Neural cell (in vitro differentiated cells): ENCODE measurements at regions not wholly inside any gene's neighbourhood (a gene's known extent, or its start where the extent isn't known, plus 50 kb on each side); places are given as distances from the start of the nearest gene placed in this dataset.

ENCODE experiments used
- H2AFZ ChIP-seq: fragments of 200-600, 300-800 bp; sonication (generic), shearing (Covaris generic); 2 replicates; pipeline ENCODE4 v1.6.0; 2014; ENCODE audit warnings: low read depth, mild to moderate bottlenecking, antibody characterized with exemption, low read length, moderate library complexity
- H3F3A ChIP-seq: fragments of 200-600 bp; shearing (Covaris generic); 2 replicates; pipeline ENCODE4 v1.6.1; 2016; ENCODE audit warnings: mild to moderate bottlenecking, moderate library complexity, mixed read lengths, antibody characterized with exemption, low read length; ENCODE audit not compliant: insufficient read depth, poor library complexity, severe bottlenecking
- H3K27ac ChIP-seq: fragments of 200-600, 300-800 bp; sonication (generic), shearing (Covaris generic); 2 replicates; pipeline ENCODE4 v1.5.1; 2014; ENCODE audit warnings: mild to moderate bottlenecking, low read length, moderate library complexity
- H3K27me3 ChIP-seq: fragments of 300-800, 200-600 bp; sonication (generic), shearing (Covaris generic); 2 replicates; pipeline ENCODE4 v1.6.0; 2014; ENCODE audit warnings: mild to moderate bottlenecking, low read depth, low read length, moderate library complexity; ENCODE audit not compliant: insufficient read depth
- H3K36me3 ChIP-seq: fragments of 300-800, 200-600 bp; sonication (generic), shearing (Covaris generic); 2 replicates; pipeline ENCODE4 v1.5.1; 2014; ENCODE audit warnings: mild to moderate bottlenecking, antibody characterized with exemption, low read length, moderate library complexity; ENCODE audit not compliant: insufficient read depth
- H3K4me2 ChIP-seq: fragments of 300-800, 200-600 bp; sonication (generic), shearing (Covaris generic); 2 replicates; pipeline ENCODE4 v1.6.0; 2014; ENCODE audit warnings: mild to moderate bottlenecking, low read length
- H3K4me3 ChIP-seq: fragments of 300-800, 200-600 bp; sonication (generic), shearing (Covaris generic); 2 replicates; pipeline ENCODE4 v1.5.1; 2014; ENCODE audit warnings: mild to moderate bottlenecking, low read length, moderate library complexity
- H3K79me2 ChIP-seq: fragments of 200-600 bp; shearing (Covaris generic); replicated peaks from 2 replicates; pipeline ENCODE4 v1.6.0; 2014; ENCODE audit warnings: mild to moderate bottlenecking, low read length, moderate library complexity; ENCODE audit not compliant: insufficient read depth
- H3K9ac ChIP-seq: fragments of 300-800, 200-600 bp; sonication (generic), shearing (Covaris generic); 2 replicates; pipeline ENCODE4 v1.6.1; 2016; ENCODE audit warnings: mild to moderate bottlenecking, low read length, mixed read lengths
- H3K9me2 ChIP-seq: fragments of 200-600 bp; shearing (Covaris generic); 2 replicates; pipeline ENCODE4 v1.6.1; 2016; ENCODE audit warnings: mild to moderate bottlenecking, low read length, mixed read lengths; ENCODE audit not compliant: insufficient read depth
- H3K9me3 ChIP-seq: fragments of 200-600, 300-800 bp; sonication (generic), shearing (Covaris generic); 2 replicates; pipeline ENCODE4 v1.6.1; 2016; ENCODE audit warnings: mild to moderate bottlenecking, mixed run types, low read length, moderate library complexity, mixed read lengths
- H4K20me1 ChIP-seq: fragments of 200-600 bp; shearing (Covaris generic); 2 replicates; pipeline ENCODE4 v1.6.1; 2016; ENCODE audit warnings: mild to moderate bottlenecking, mixed run types; ENCODE audit not compliant: insufficient read depth
- EP300 ChIP-seq: fragments of 450-650 bp; conservative IDR thresholded peaks from 2 replicates; pipeline ENCODE4 v1.6.1; 2014; ENCODE audit warnings: antibody characterized with exemption, mild to moderate bottlenecking, moderate library complexity; ENCODE audit not compliant: poor library complexity, severe bottlenecking
- EZH2 ChIP-seq: fragments of 200-600, 300-800 bp; shearing (Covaris generic), sonication (generic); IDR thresholded peaks from 2 replicates; pipeline ENCODE4 v1.6.1; 2014; ENCODE audit warnings: antibody characterized with exemption, low read length, borderline replicate concordance, mild to moderate bottlenecking; ENCODE audit not compliant: insufficient read depth, poor library complexity, severe bottlenecking
- MXI1 ChIP-seq: fragments of 450-650 bp; conservative IDR thresholded peaks from 2 replicates; pipeline ENCODE4 v1.6.1; 2014; ENCODE audit warnings: antibody characterized with exemption, mild to moderate bottlenecking; ENCODE audit not compliant: poor library complexity, severe bottlenecking
- POLR2AphosphoS5 ChIP-seq: IDR thresholded peaks from 2 replicates; pipeline ENCODE4 v1.6.1; 2012
- RAD21 ChIP-seq: fragments of 450-650 bp; conservative IDR thresholded peaks from 2 replicates; pipeline ENCODE4 v1.6.1; 2014; ENCODE audit warnings: antibody characterized with exemption, mild to moderate bottlenecking, moderate library complexity
- SMC3 ChIP-seq: fragments of 450-650 bp; conservative IDR thresholded peaks from 2 replicates; pipeline ENCODE4 v1.6.1; 2014; ENCODE audit warnings: antibody characterized with exemption, mild to moderate bottlenecking, moderate library complexity; ENCODE audit not compliant: poor library complexity
- TAF1 ChIP-seq: IDR thresholded peaks from 2 replicates; pipeline ENCODE4 v1.6.1; 2012; ENCODE audit warnings: low read depth
- TF ChIP-seq, protein P1 (sequence below): fragments of 450-650 bp; IDR thresholded peaks from 2 replicates; pipeline ENCODE4 v1.5.1; 2014; ENCODE audit warnings: antibody characterized with exemption, mild to moderate bottlenecking, moderate library complexity; ENCODE audit not compliant: poor library complexity, severe bottlenecking
- TF ChIP-seq, protein P2 (sequence below): IDR thresholded peaks from 2 replicates; pipeline ENCODE4 v1.6.1; 2012; ENCODE audit warnings: borderline replicate concordance

DNA sequence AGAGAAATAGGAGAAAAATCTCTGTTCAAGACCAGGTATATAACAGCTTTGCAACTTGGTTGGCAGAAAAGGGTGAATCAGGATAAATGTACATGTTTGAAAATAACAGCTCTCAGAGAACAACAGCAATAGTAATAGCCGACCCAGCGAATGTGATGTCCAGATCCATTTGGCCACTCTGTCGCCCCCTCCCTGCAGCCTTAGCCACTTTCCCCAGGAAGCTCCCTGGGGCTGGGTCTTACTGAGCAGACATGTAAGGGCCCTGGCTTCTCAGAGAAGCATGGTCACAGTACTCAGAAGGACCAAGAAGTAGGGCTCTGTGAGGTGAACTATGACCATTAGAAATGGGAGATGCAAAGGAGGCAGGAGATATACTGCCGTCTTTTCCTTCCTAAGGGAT lies 154.1 kb upstream of the SNX19 start:
- Histone ChIP-seq H3K4me3 (no peak overlapping the region), H3K27ac (no peak overlapping the region), H3K4me2 (no peak overlapping the region), H3K27me3 (no peaks in the 10 kb centered on the region), H4K20me1 (no peaks in the 10 kb centered on the region), H3K9ac (no peak overlapping the region), H3F3A (no peaks in the 10 kb centered on the region), H3K79me2 (no peaks in the 10 kb centered on the region), H3K36me3 (no peaks in the 10 kb centered on the region), H3K9me2 (no peaks in the 10 kb centered on the region), H2AFZ (no peak overlapping the region), H3K9me3 (no peaks in the 10 kb centered on the region)
- TF ChIP-seq MXI1 (no peak), RAD21 (no peak), TAF1 (no peak), POLR2AphosphoS5 (no peak), EP300 (no peak), SMC3 (no peak), EZH2 (no peak)
- TF ChIP-seq, protein P1, sequence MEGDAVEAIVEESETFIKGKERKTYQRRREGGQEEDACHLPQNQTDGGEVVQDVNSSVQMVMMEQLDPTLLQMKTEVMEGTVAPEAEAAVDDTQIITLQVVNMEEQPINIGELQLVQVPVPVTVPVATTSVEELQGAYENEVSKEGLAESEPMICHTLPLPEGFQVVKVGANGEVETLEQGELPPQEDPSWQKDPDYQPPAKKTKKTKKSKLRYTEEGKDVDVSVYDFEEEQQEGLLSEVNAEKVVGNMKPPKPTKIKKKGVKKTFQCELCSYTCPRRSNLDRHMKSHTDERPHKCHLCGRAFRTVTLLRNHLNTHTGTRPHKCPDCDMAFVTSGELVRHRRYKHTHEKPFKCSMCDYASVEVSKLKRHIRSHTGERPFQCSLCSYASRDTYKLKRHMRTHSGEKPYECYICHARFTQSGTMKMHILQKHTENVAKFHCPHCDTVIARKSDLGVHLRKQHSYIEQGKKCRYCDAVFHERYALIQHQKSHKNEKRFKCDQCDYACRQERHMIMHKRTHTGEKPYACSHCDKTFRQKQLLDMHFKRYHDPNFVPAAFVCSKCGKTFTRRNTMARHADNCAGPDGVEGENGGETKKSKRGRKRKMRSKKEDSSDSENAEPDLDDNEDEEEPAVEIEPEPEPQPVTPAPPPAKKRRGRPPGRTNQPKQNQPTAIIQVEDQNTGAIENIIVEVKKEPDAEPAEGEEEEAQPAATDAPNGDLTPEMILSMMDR = no peak
- TF ChIP-seq, protein P2, sequence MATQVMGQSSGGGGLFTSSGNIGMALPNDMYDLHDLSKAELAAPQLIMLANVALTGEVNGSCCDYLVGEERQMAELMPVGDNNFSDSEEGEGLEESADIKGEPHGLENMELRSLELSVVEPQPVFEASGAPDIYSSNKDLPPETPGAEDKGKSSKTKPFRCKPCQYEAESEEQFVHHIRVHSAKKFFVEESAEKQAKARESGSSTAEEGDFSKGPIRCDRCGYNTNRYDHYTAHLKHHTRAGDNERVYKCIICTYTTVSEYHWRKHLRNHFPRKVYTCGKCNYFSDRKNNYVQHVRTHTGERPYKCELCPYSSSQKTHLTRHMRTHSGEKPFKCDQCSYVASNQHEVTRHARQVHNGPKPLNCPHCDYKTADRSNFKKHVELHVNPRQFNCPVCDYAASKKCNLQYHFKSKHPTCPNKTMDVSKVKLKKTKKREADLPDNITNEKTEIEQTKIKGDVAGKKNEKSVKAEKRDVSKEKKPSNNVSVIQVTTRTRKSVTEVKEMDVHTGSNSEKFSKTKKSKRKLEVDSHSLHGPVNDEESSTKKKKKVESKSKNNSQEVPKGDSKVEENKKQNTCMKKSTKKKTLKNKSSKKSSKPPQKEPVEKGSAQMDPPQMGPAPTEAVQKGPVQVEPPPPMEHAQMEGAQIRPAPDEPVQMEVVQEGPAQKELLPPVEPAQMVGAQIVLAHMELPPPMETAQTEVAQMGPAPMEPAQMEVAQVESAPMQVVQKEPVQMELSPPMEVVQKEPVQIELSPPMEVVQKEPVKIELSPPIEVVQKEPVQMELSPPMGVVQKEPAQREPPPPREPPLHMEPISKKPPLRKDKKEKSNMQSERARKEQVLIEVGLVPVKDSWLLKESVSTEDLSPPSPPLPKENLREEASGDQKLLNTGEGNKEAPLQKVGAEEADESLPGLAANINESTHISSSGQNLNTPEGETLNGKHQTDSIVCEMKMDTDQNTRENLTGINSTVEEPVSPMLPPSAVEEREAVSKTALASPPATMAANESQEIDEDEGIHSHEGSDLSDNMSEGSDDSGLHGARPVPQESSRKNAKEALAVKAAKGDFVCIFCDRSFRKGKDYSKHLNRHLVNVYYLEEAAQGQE = no peak

DNA sequence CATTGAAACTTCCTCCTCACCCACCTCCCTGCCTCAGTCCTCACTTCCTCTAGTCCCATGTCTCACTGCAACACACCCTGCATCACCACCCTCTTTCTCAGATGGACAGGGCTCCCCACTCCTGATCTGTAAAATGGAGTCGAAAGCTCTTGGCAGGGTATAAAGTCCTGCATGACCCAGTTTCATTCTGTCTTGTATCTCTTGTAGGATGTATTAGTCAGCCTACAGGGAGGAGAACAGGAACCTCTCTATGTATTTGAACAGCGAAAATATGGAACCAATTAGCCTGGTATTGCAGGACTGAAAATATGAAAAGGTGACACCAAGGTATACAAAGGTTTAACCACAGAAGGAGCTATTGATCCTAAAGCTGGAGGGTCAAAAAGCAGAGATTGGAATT lies 156.9 kb upstream of the SNX19 start:
- Histone ChIP-seq H3K36me3 (no peaks in the 10 kb centered on the region), H3K4me2 (no peak overlapping the region), H3K79me2 (no peaks in the 10 kb centered on the region), H2AFZ (no peak overlapping the region), H3K9me3 (no peaks in the 10 kb centered on the region), H3K27ac (no peak overlapping the region), H3F3A (no peaks in the 10 kb centered on the region), H3K9ac (no peak overlapping the region), H3K9me2 (no peaks in the 10 kb centered on the region), H3K27me3 (no peaks in the 10 kb centered on the region), H4K20me1 (no peaks in the 10 kb centered on the region), H3K4me3 (no peak overlapping the region)
- TF ChIP-seq SMC3 = no peak
- TF ChIP-seq, protein P2 = no peak
- TF ChIP-seq MXI1 = no peak
- TF ChIP-seq EP300 = no peak
- TF ChIP-seq POLR2AphosphoS5 = no peak
- no peak for TF ChIP-seq RAD21
- TF ChIP-seq EZH2 = no peak
- TF ChIP-seq TAF1 = no peak
